A549 (cell line): ENCODE measurements at regions not wholly inside any gene's neighbourhood (a gene's known extent, or its start where the extent isn't known, plus 50 kb on each side); places are given as distances from the start of the nearest gene placed in this dataset.

Experiments
- ATAC-seq, 2 experiments: fragments of 200-7000 bp in 1 of 2; fragments of >200 bp in 1 of 2; cut with Nextera tagmentation in 1 of 2; cut with Tn5 transposase in 1 of 2; 3 replicates each; pipeline versions ENCODE4 v1.8.0 to v1.9.1; 2018 to 2020; ENCODE audit warnings: mild to moderate bottlenecking in 1 of 2, moderate library complexity in 1 of 2
- CTCF ChIA-PET: fragments of 300-600 bp; sonication (Branson Sonifier 250); formaldehyde crosslinking; extraction: SDS; loops from one replicate; lab custom pipeline; 2021; ENCODE audit warnings: antibody characterized with exemption, inconsistent platforms; lab: Yijun Ruan, JAX
- POLR2A ChIA-PET: fragments of 350-600 bp; formaldehyde crosslinking; extraction: SDS; loops from one replicate; lab custom pipeline; 2021; ENCODE audit warnings: antibody characterized with exemption, inconsistent platforms; lab: Yijun Ruan, JAX
- DNase-seq, 2 experiments: peaks; one replicate each; pipeline versions ENCODE4 v3.0.0 to v3.0.0-alpha.2; 2011 to 2016; ENCODE audit warnings: low read depth in 1 of 2, low spot score in 1 of 2
- FAIRE-seq: peaks from 2 replicates; lab custom pipeline; 2011; peaks lifted over from hg19 to GRCh38; lab: Jason Lieb, UNC
- H3K27ac ChIP-seq, 2 experiments: fragments of >200 bp; sonication (Bioruptor Twin); formaldehyde crosslinking; 3 replicates each; pipeline ENCODE4 v1.5.1; 2016 to 2017
- H3K4me1 ChIP-seq: fragments of >200 bp; sonication (Bioruptor Twin); formaldehyde crosslinking; 3 replicates; pipeline ENCODE4 v1.6.1; 2016
- H3K4me2 ChIP-seq: fragments of >200 bp; sonication (Bioruptor Twin); formaldehyde crosslinking; 3 replicates; pipeline ENCODE4 v1.6.1; 2016
- H3K4me3 ChIP-seq: fragments of >200 bp; sonication (Bioruptor Twin); formaldehyde crosslinking; 3 replicates; pipeline ENCODE4 v1.5.1; 2016
- H3K9me3 ChIP-seq: fragments of >200 bp; sonication (Bioruptor Twin); formaldehyde crosslinking; 3 replicates; pipeline ENCODE4 v1.6.1; 2016
- CBX8 ChIP-seq: fragments of 200-600 bp; sonication (generic); IDR thresholded peaks from 2 replicates; pipeline ENCODE4 v1.6.1; 2016
- CEBPB ChIP-seq, 2 experiments: fragments of >200 bp in 1 of 2; sonication (Bioruptor Twin) in 1 of 2; formaldehyde crosslinking in 1 of 2; IDR thresholded peaks; 2 replicates each; pipeline ENCODE4 v1.6.1; 2012 to 2016
- CHD4 ChIP-seq: fragments of 200-600 bp; sonication (generic); IDR thresholded peaks from 2 replicates; pipeline ENCODE4 v1.6.1; 2016; ENCODE audit warnings: antibody characterized with exemption, mild to moderate bottlenecking, borderline replicate concordance
- EP300 ChIP-seq, 2 experiments: fragments of >200 bp; sonication (Bioruptor Twin); formaldehyde crosslinking; IDR thresholded peaks; 2 replicates in 1 of 2; 3 replicates in 1 of 2; pipeline ENCODE4 v1.6.1; 2016 to 2017
- FOSB ChIP-seq: fragments of 250-450 bp; sonication (Bioruptor Pico); IDR thresholded peaks from 2 replicates; pipeline ENCODE4 v1.5.0; 2020; ENCODE audit warnings: mild to moderate bottlenecking, moderate library complexity
- FOSL2 ChIP-seq, 2 experiments: fragments of 450-650 bp in 1 of 2; fragments of >200 bp in 1 of 2; sonication (Bioruptor Twin) in 1 of 2; formaldehyde crosslinking; IDR thresholded peaks; 2 replicates each; pipeline versions ENCODE4 v1.5.0 to v1.6.1; 2016 to 2020; ENCODE audit warnings: mild to moderate bottlenecking in 1 of 2, moderate library complexity in 1 of 2
- FOXS1 ChIP-seq: fragments of 250-450 bp; sonication (Bioruptor Pico); IDR thresholded peaks from 2 replicates; pipeline ENCODE4 v1.5.0; 2020; ENCODE audit warnings: mild to moderate bottlenecking, moderate library complexity
- GATA3 ChIP-seq: IDR thresholded peaks from 2 replicates; pipeline ENCODE4 v1.6.1; 2012; ENCODE audit warnings: borderline replicate concordance
- HEYL ChIP-seq: fragments of 250-450 bp; sonication (Bioruptor Pico); IDR thresholded peaks from 2 replicates; pipeline ENCODE4 v1.8.0; 2021; ENCODE audit warnings: mild to moderate bottlenecking, moderate library complexity
- HOXA7 ChIP-seq: fragments of 250-450 bp; sonication (Bioruptor Pico); IDR thresholded peaks from 2 replicates; pipeline ENCODE4 v1.5.0; 2020; ENCODE audit warnings: mild to moderate bottlenecking, moderate library complexity
- HOXB5 ChIP-seq: fragments of 250-450 bp; sonication (Bioruptor Pico); IDR thresholded peaks from 2 replicates; pipeline ENCODE4 v1.5.0; 2020; ENCODE audit warnings: mild to moderate bottlenecking, moderate library complexity
- JUNB ChIP-seq: fragments of >200 bp; sonication (Bioruptor Twin); formaldehyde crosslinking; IDR thresholded peaks from 2 replicates; pipeline ENCODE4 v1.6.1; 2016
- KDM1A ChIP-seq: fragments of 200-600 bp; sonication (generic); IDR thresholded peaks from 2 replicates; pipeline ENCODE4 v1.6.1; 2016; ENCODE audit warnings: low read depth, mild to moderate bottlenecking
- MAFK ChIP-seq: fragments of 450-650 bp; IDR thresholded peaks from 2 replicates; pipeline ENCODE4 v1.6.1; 2014; ENCODE audit not compliant: partially characterized antibody
- PHF8 ChIP-seq: fragments of 200-600 bp; sonication (generic); IDR thresholded peaks from 2 replicates; pipeline ENCODE4 v1.6.1; 2016; ENCODE audit warnings: low read depth, mild to moderate bottlenecking, antibody characterized with exemption, moderate library complexity, borderline replicate concordance
- POLR2A ChIP-seq: IDR thresholded peaks from 2 replicates; pipeline ENCODE4 v1.6.1; 2012; ENCODE audit warnings: mild to moderate bottlenecking, low read length
- RAD21 ChIP-seq, 2 experiments: fragments of >200 bp in 1 of 2; sonication (Bioruptor Twin) in 1 of 2; formaldehyde crosslinking in 1 of 2; IDR thresholded peaks in 1 of 2; conservative IDR thresholded peaks in 1 of 2; 2 replicates in 1 of 2; 3 replicates in 1 of 2; pipeline ENCODE4 v1.6.1; 2012 to 2018; ENCODE audit warnings: inconsistent platforms in 1 of 2
- RARB ChIP-seq: fragments of 250-450 bp; sonication (Bioruptor Pico); IDR thresholded peaks from 2 replicates; pipeline ENCODE4 v1.8.0; 2021; ENCODE audit warnings: mild to moderate bottlenecking, moderate library complexity
- RFX5 ChIP-seq: fragments of 450-650 bp; IDR thresholded peaks from 2 replicates; pipeline ENCODE4 v1.7.1; 2014; ENCODE audit warnings: antibody characterized with exemption, mild to moderate bottlenecking, moderate library complexity
- SMC3 ChIP-seq: fragments of >200 bp; sonication (Bioruptor Twin); formaldehyde crosslinking; IDR thresholded peaks from 3 replicates; pipeline ENCODE4 v1.6.1; 2018; ENCODE audit warnings: inconsistent platforms
- TP53 ChIP-seq: fragments of 250-450 bp; sonication (Bioruptor Pico); IDR thresholded peaks from 2 replicates; pipeline ENCODE4 v1.5.0; 2021; ENCODE audit warnings: mild to moderate bottlenecking, moderate library complexity
- WGBS: methylation state at CpG from one replicate; pipeline ENCODE4 v1.1.6; 2017; ENCODE audit errors: missing lambda C conversion rate; 5-methylcytosine and 5-hydroxymethylcytosine counted together
- TF ChIP-seq, protein P1 (sequence below): fragments of 250-450 bp; sonication (Bioruptor Pico); IDR thresholded peaks from 2 replicates; pipeline ENCODE4 v1.5.0; 2021; ENCODE audit warnings: mild to moderate bottlenecking, moderate library complexity, borderline replicate concordance
- TF ChIP-seq, protein P2 (sequence below): fragments of >200 bp; sonication (Bioruptor Twin); formaldehyde crosslinking; IDR thresholded peaks from 3 replicates; pipeline ENCODE4 v1.6.1; 2016
- TF ChIP-seq, protein P3 (sequence below): IDR thresholded peaks from 2 replicates; pipeline ENCODE4 v1.6.1; 2012; ENCODE audit warnings: low read depth, borderline replicate concordance
- TF ChIP-seq, protein P4 (sequence below): fragments of 250-450 bp; sonication (Bioruptor Pico); IDR thresholded peaks from 2 replicates; pipeline ENCODE4 v1.5.0; 2020; ENCODE audit warnings: low read depth, mild to moderate bottlenecking, moderate library complexity

DNA sequence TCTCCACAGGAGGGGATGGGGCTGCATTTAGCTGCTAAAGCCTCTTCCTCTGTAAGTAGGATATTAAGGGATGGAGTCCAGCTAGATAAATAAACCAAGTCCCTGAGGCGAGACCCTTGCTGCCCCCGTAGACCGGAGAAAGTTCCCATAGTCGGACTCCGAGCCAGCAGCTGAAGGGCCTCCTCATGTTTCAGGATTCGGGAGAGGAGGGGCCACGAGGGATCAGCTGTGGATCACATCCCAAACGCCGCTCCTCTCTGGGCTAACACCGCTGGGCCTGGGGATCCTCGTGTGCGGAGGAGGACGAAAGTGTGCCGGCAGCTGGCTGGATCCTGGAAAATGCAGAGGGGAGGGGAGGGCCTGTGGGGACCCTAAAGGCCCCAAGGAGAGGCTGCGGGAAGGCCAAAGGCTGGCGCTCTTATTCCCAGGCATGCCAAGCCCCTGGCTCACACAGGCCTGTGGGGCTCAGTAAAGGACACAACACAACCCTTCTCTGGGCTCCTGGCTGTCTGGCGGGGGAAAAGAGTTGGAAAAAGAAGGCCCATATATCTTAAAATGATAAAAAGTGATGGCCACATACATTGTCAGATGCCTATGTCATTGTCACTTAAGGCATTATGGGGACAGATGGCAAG is 82.5 kb upstream of the TMEM72 start:
- no peaks in the 10 kb centered on the region for H3K4me1 ChIP-seq
- DNase-seq (no peak), ATAC-seq (no peak), FAIRE-seq (no peak)
- 52% methylated on average over 15 of the region's 17 CpGs for WGBS
- no peaks in the 10 kb centered on the region for H3K9me3 ChIP-seq
- ChIA-PET CTCF (interaction anchor here (0.8 kb wide), 1 partner anchor 37 kb away, joined by 3 read pairs; no protein-coding TSS in a partner anchor), POLR2A (no interaction called here)
- no peak overlapping the region for H3K27ac ChIP-seq
- TF ChIP-seq HOXB5 (CRISPR knock-in tag) (no peak), TP53 (CRISPR knock-in tag) (no peak), CHD4 (no peak), JUNB (no peak), RARB (CRISPR knock-in tag) (no peak), GATA3 (no peak), CBX8 (no peak), EP300 (IDR thresholded peaks at IDR 0.05) (no peak), RAD21 (conservative IDR thresholded peaks at IDR 0.05 in 1 of 2, IDR thresholded peaks at IDR 0.05 in 1 of 2) (no peak)
- TF ChIP-seq, protein P1, sequence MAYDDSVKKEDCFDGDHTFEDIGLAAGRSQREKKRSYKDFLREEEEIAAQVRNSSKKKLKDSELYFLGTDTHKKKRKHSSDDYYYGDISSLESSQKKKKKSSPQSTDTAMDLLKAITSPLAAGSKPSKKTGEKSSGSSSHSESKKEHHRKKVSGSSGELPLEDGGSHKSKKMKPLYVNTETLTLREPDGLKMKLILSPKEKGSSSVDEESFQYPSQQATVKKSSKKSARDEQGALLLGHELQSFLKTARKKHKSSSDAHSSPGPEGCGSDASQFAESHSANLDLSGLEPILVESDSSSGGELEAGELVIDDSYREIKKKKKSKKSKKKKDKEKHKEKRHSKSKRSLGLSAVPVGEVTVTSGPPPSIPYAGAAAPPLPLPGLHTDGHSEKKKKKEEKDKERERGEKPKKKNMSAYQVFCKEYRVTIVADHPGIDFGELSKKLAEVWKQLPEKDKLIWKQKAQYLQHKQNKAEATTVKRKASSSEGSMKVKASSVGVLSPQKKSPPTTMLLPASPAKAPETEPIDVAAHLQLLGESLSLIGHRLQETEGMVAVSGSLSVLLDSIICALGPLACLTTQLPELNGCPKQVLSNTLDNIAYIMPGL: no peak
- H3K4me3 ChIP-seq: no peak overlapping the region
- H3K4me2 ChIP-seq: no peak overlapping the region

DNA sequence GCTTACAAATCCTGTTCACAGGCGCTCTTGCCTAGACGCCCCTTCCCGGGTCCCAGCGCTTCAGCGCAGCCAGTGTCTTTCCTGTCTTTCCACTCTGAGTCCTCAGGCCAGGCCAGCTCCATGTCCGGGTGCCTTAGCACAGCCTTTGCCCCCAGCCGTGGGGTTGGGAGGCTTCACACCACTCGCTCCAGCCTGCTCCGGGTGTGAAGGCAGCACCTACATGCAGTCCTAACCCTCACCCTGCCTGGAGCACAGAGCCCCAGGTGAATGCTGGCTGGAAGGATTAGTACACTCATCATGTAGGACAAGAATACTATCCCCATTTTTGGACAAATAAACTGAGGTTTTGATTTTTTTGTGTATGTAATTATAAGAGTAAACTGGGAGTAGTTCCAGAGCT is 81.7 kb upstream of the TMEM72 start:
- ChIA-PET CTCF (interaction anchor here (0.8 kb wide), 1 partner anchor 36 kb away, joined by 3 read pairs; no protein-coding TSS in a partner anchor), POLR2A (no interaction called here)
- TF ChIP-seq SMC3: no peak
- TF ChIP-seq, protein P2, sequence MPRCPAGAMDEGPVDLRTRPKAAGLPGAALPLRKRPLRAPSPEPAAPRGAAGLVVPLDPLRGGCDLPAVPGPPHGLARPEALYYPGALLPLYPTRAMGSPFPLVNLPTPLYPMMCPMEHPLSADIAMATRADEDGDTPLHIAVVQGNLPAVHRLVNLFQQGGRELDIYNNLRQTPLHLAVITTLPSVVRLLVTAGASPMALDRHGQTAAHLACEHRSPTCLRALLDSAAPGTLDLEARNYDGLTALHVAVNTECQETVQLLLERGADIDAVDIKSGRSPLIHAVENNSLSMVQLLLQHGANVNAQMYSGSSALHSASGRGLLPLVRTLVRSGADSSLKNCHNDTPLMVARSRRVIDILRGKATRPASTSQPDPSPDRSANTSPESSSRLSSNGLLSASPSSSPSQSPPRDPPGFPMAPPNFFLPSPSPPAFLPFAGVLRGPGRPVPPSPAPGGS: no peak
- TF ChIP-seq RFX5: no peak
- TF ChIP-seq KDM1A: no peak
- TF ChIP-seq PHF8: no peak
- TF ChIP-seq, protein P3, sequence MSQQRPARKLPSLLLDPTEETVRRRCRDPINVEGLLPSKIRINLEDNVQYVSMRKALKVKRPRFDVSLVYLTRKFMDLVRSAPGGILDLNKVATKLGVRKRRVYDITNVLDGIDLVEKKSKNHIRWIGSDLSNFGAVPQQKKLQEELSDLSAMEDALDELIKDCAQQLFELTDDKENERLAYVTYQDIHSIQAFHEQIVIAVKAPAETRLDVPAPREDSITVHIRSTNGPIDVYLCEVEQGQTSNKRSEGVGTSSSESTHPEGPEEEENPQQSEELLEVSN: no peak
- TF ChIP-seq HOXA7 (CRISPR knock-in tag): no peak
- no peak for TF ChIP-seq MAFK
- TF ChIP-seq FOSB (CRISPR knock-in tag): no peak
- TF ChIP-seq CEBPB (IDR thresholded peaks at IDR 0.05): no peak
- ATAC-seq (no peak), DNase-seq (no peak), FAIRE-seq (no peak)
- WGBS: 45% methylated on average over 9 of the region's 9 CpGs
- H3K9me3 ChIP-seq: no peaks in the 10 kb centered on the region
- no peak overlapping the region for H3K4me2 ChIP-seq
- H3K27ac ChIP-seq: no peak overlapping the region
- H3K4me1 ChIP-seq: no peaks in the 10 kb centered on the region
- H3K4me3 ChIP-seq: no peak overlapping the region

DNA sequence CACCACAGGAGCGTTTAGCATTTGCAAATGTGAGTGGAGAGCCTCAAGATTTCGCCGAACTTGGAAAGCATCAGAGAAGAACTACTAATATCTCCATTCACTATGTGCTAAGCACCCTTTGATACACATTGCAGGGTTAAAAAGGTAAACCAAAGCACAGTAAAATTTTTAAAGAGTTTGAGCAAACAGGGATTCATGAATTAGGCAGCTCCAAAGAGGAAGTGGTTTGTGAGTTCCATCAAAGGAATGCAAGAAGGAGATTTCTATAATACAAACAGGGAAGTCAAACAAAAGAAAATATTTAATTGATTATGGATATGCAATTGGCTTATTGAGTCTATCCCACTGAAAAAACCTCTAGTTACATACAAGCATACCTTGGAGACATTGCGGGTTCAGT is 81.1 kb upstream of the TMEM72 start:
- Histone ChIP-seq H3K9me3 (no peaks in the 10 kb centered on the region), H3K4me2 (no peak overlapping the region), H3K27ac (no peak overlapping the region), H3K4me1 (no peaks in the 10 kb centered on the region), H3K4me3 (no peak overlapping the region)
- ChIA-PET POLR2A (no interaction called here), CTCF (no interaction called here)
- FAIRE-seq (no peak), DNase-seq (no peak), ATAC-seq (no peak; a peak in 1 of 6 replicates)
- 37% methylated on average over 4 of the region's 4 CpGs for WGBS
- TF ChIP-seq POLR2A: no peak
- TF ChIP-seq, protein P4, sequence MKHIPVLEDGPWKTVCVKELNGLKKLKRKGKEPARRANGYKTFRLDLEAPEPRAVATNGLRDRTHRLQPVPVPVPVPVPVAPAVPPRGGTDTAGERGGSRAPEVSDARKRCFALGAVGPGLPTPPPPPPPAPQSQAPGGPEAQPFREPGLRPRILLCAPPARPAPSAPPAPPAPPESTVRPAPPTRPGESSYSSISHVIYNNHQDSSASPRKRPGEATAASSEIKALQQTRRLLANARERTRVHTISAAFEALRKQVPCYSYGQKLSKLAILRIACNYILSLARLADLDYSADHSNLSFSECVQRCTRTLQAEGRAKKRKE (CRISPR knock-in tag): no peak
- TF ChIP-seq HEYL (CRISPR knock-in tag): no peak
- TF ChIP-seq EP300 (IDR thresholded peaks at IDR 0.05): no peak
- TF ChIP-seq FOSL2 (IDR thresholded peaks at IDR 0.05): no peak
- no peak for TF ChIP-seq FOSL2 (CRISPR knock-in tag; IDR thresholded peaks at IDR 0.05)
- TF ChIP-seq FOXS1 (CRISPR knock-in tag): no peak
- TF ChIP-seq, all 56 proteins: peak for 0
